ENCODE measurements at regions not wholly inside any gene's neighbourhood (a gene's known extent, or its start where the extent isn't known, plus 50 kb on each side); places are given as distances from the start of the nearest gene placed in this dataset.

DNA sequence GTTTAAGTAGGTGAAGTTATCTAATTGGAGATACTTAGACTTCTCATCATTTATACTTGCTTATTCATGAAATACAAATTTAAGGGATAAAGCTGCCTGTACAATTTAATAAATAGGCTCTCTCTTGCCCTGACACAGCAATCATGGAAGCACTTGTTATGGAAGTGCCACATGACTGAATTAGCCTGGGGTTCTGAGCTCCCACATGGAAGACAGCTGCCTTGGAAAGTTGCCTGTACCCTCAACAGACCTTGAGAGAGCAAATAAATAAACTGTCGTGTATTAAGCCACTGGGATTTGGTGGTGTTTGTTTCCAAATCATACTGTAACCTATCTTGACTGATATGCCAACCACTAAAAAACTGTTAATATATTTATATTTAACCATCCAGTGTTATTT, 87.0 kb upstream of the RSPO3 start:
- no peak overlapping the region for H2BK120ac ChIP-seq (ENCODE audit: insufficient read depth, low read length, poor library complexity)
- H4K8ac ChIP-seq (ENCODE audit: low read depth, low read length), result no peak overlapping the region
- peaks cover 2% of the 10 kb centered on the region for H3K79me1 ChIP-seq (ENCODE audit: low read length)
- no peak overlapping the region for H3K23ac ChIP-seq (ENCODE audit: low read length)
- no peak overlapping the region for H3K14ac ChIP-seq (ENCODE audit: low read length)
- H3K4me2 ChIP-seq (ENCODE audit: low read length), result no peak overlapping the region
- no peaks in the 10 kb centered on the region for H3K36me3 ChIP-seq (ENCODE audit: control insufficient read depth in 1 of 2, insufficient read depth in 2 of 2, low read length in 2 of 2)
- no peaks in the 10 kb centered on the region for H3K4me1 ChIP-seq (ENCODE audit: control insufficient read depth in 1 of 2, insufficient read depth in 2 of 2, low read length in 2 of 2)
- peak overlapping the region; percentile 56 for H2BK5ac ChIP-seq (ENCODE audit: low read depth, low read length, poor library complexity)
- H3K79me2 ChIP-seq (ENCODE audit: control insufficient read depth, insufficient read depth, low read length, poor library complexity), result no peaks in the 10 kb centered on the region
- H3K4me3 ChIP-seq (ENCODE audit: low read depth, low read length), result no peak overlapping the region
- H2AFZ ChIP-seq (ENCODE audit: insufficient read depth, low read length, poor library complexity), result no peak overlapping the region
- H3K27me3 ChIP-seq (ENCODE audit: insufficient read depth, low read length), result no peaks in the 10 kb centered on the region
- H2BK12ac ChIP-seq (ENCODE audit: low read length), result peak overlapping the region; percentile 92
- no peak overlapping the region for H4K12ac ChIP-seq (ENCODE audit: low read depth, low read length)
- H4K91ac ChIP-seq (ENCODE audit: low read depth, low read length), result no peak overlapping the region
- H3K27ac ChIP-seq (ENCODE audit: low read depth, low read length), result no peak overlapping the region
- H3K9ac ChIP-seq (ENCODE audit: low read length), result no peak overlapping the region
- no peaks in the 10 kb centered on the region for H3K9me3 ChIP-seq (ENCODE audit: insufficient read depth, low read depth, low read length)
- no peak for DNase-seq
- H3K18ac ChIP-seq (ENCODE audit: low read length), result no peak overlapping the region
- H2AK5ac ChIP-seq (ENCODE audit: low read length), result no peak overlapping the region
- no peak overlapping the region for H3K4ac ChIP-seq (ENCODE audit: low read depth, low read length)
- WGBS (ENCODE audit: extremely low coverage, insufficient coverage, insufficient read length), result no CpG with 5 or more reads among the region's 1 CpG

DNA sequence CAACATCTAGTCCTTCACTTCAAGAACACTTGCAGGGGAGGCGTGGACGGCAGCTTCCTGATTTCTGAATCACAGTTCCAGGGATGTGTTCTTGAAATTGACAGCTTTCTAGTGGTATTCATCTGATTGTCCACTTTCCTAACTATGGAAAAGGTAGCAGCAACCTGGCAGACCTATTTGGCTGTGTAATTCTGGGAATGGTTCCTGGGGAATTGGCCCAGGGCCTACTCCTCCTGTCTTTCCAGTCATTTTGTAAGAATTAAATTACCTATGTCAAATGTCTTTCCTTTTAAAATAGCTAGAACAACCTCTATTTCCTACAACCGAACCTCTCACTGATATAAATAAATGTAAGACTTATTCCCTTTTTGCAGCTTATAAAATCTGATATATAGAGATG, 85.5 kb upstream of the RSPO3 start:
- Histone ChIP-seq H3K4me2 (ENCODE audit: low read length) (no peak overlapping the region), H4K91ac (ENCODE audit: low read depth, low read length) (no peak overlapping the region), H3K9ac (ENCODE audit: low read length) (no peak overlapping the region), H3K9me3 (ENCODE audit: insufficient read depth, low read depth, low read length) (no peaks in the 10 kb centered on the region), H3K36me3 (ENCODE audit: control insufficient read depth in 1 of 2, insufficient read depth in 2 of 2, low read length in 2 of 2) (no peaks in the 10 kb centered on the region), H2AFZ (ENCODE audit: insufficient read depth, low read length, poor library complexity) (no peak overlapping the region), H3K18ac (ENCODE audit: low read length) (no peak overlapping the region), H3K79me1 (ENCODE audit: low read length) (no peaks in the 10 kb centered on the region), H3K4me1 (ENCODE audit: control insufficient read depth in 1 of 2, insufficient read depth in 2 of 2, low read length in 2 of 2) (no peaks in the 10 kb centered on the region), H2BK12ac (ENCODE audit: low read length) (no peak overlapping the region), H3K14ac (ENCODE audit: low read length) (no peak overlapping the region), H4K8ac (ENCODE audit: low read depth, low read length) (no peak overlapping the region), H3K27me3 (ENCODE audit: insufficient read depth, low read length) (no peaks in the 10 kb centered on the region), H3K79me2 (ENCODE audit: control insufficient read depth, insufficient read depth, low read length, poor library complexity) (no peaks in the 10 kb centered on the region), H2BK120ac (ENCODE audit: insufficient read depth, low read length, poor library complexity) (no peak overlapping the region), H3K23ac (ENCODE audit: low read length) (no peak overlapping the region), H2AK5ac (ENCODE audit: low read length) (no peak overlapping the region), H3K4ac (ENCODE audit: low read depth, low read length) (no peak overlapping the region), H3K27ac (ENCODE audit: low read depth, low read length) (no peak overlapping the region), H2BK5ac (ENCODE audit: low read depth, low read length, poor library complexity) (no peak overlapping the region), H4K12ac (ENCODE audit: low read depth, low read length) (no peak overlapping the region), H3K4me3 (ENCODE audit: low read depth, low read length) (no peak overlapping the region)
- DNase-seq, result no peak
- no CpG with 5 or more reads among the region's 3 CpGs for WGBS (ENCODE audit: extremely low coverage, insufficient coverage, insufficient read length)

DNA sequence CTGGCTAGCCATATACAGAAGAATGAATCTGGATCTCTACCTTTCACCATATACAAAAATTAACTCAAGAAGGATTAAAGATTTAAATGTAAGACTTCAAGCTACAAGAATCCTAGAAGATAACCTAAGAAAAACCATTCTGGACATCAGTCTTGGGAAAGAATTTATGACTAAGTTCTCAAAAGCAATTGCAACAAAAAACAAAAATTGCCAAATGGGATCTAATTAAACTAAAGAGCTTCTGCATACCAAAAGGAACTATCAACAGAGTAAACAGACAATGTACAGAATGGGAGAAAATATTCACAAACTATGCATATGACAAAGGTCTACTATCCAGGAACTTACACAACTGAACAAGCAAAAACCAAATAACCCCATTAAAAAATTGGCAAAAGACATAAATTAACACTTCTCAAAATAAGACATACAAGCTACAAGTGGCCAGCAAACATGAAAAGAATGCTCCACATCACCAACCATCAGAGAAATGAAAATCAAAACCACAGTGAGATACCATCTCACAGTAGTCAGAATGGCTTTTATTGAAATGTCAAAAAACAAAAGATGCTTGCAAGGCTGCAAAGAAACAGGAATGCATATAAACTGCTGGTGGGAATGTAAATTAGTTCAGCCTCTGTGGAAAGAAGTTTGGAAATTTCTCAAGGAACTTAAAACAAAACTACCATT, 66.8 kb upstream of the RSPO3 start:
- H2BK12ac ChIP-seq (ENCODE audit: low read length), result no peak overlapping the region
- H3K27ac ChIP-seq (ENCODE audit: low read depth, low read length), result peak overlapping the region; percentile 41
- H3K14ac ChIP-seq (ENCODE audit: low read length), result no peak overlapping the region
- H3K79me1 ChIP-seq (ENCODE audit: low read length), result peaks cover 4% of the 10 kb centered on the region
- H3K9me3 ChIP-seq (ENCODE audit: insufficient read depth, low read depth, low read length), result no peaks in the 10 kb centered on the region
- H3K4me2 ChIP-seq (ENCODE audit: low read length), result no peak overlapping the region
- H2BK120ac ChIP-seq (ENCODE audit: insufficient read depth, low read length, poor library complexity), result no peak overlapping the region
- no peak overlapping the region for H2BK5ac ChIP-seq (ENCODE audit: low read depth, low read length, poor library complexity)
- no peak overlapping the region for H3K4me3 ChIP-seq (ENCODE audit: low read depth, low read length)
- H3K18ac ChIP-seq (ENCODE audit: low read length), result no peak overlapping the region
- peaks cover 0 to 2% of the 10 kb centered on the region in 2 experiments for H3K4me1 ChIP-seq (ENCODE audit: control insufficient read depth in 1 of 2, insufficient read depth in 2 of 2, low read length in 2 of 2)
- H2AFZ ChIP-seq (ENCODE audit: insufficient read depth, low read length, poor library complexity), result no peak overlapping the region
- H3K79me2 ChIP-seq (ENCODE audit: control insufficient read depth, insufficient read depth, low read length, poor library complexity), result no peaks in the 10 kb centered on the region
- H3K4ac ChIP-seq (ENCODE audit: low read depth, low read length), result no peak overlapping the region
- no peaks in the 10 kb centered on the region for H3K36me3 ChIP-seq (ENCODE audit: control insufficient read depth in 1 of 2, insufficient read depth in 2 of 2, low read length in 2 of 2)
- H4K91ac ChIP-seq (ENCODE audit: low read depth, low read length), result no peak overlapping the region
- H2AK5ac ChIP-seq (ENCODE audit: low read length), result no peak overlapping the region
- no peaks in the 10 kb centered on the region for H3K27me3 ChIP-seq (ENCODE audit: insufficient read depth, low read length)
- DNase-seq, result no peak
- no peak overlapping the region for H3K9ac ChIP-seq (ENCODE audit: low read length)
- H3K23ac ChIP-seq (ENCODE audit: low read length), result no peak overlapping the region
- H4K8ac ChIP-seq (ENCODE audit: low read depth, low read length), result no peak overlapping the region
- no peak overlapping the region for H4K12ac ChIP-seq (ENCODE audit: low read depth, low read length)

DNA sequence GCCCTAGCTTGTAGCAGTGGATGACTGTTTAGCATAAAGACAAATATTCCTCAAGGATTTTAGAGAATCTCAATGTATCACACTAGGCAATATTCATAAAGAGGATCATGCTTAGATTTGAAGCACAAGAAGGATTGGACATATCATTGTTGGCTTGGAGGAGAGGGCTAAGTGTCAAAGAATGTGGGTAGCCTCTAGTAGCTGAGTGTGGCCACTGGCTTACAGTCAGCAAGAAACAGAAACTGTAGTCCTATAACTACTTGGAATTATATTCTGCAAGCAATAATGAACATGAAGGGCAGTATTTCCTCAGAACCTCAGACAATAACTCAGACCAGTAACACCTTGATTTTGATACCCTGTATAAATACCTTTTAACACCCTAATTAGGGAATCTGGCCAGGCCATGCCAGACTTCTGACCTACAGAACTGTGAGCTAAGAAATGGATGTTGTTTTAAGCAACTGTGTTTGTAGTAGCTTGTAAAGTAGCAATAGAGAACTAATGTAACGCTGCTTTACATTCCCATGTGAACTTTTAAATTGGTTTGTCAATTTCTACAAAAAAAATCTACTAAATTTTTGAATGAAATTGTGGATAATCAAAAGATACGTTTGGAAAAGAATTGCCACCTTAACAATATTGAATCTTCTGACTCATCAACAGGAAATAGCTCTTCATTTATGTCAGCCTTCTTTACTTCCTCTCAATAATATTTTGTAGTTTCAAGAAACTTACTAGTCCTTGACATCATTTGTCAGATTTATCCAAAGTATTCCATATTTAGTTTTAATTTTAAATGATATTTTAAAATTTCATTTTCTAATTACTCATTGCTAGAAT, 65.2 kb upstream of the RSPO3 start:
- Histone ChIP-seq H3K79me1 (ENCODE audit: low read length) (peaks cover 4% of the 10 kb centered on the region), H4K12ac (ENCODE audit: low read depth, low read length) (no peak overlapping the region), H2AFZ (ENCODE audit: insufficient read depth, low read length, poor library complexity) (no peak overlapping the region), H3K4ac (ENCODE audit: low read depth, low read length) (no peak overlapping the region), H3K4me1 (ENCODE audit: control insufficient read depth in 1 of 2, insufficient read depth in 2 of 2, low read length in 2 of 2) (peaks cover 0 to 2% of the 10 kb centered on the region in 2 experiments), H3K4me2 (ENCODE audit: low read length) (no peak overlapping the region), H3K14ac (ENCODE audit: low read length) (no peak overlapping the region), H3K9me3 (ENCODE audit: insufficient read depth, low read depth, low read length) (no peaks in the 10 kb centered on the region), H3K27me3 (ENCODE audit: insufficient read depth, low read length) (no peaks in the 10 kb centered on the region), H3K23ac (ENCODE audit: low read length) (no peak overlapping the region), H3K27ac (ENCODE audit: low read depth, low read length) (peak overlapping the region; percentile 79), H3K79me2 (ENCODE audit: control insufficient read depth, insufficient read depth, low read length, poor library complexity) (no peaks in the 10 kb centered on the region), H3K4me3 (ENCODE audit: low read depth, low read length) (no peak overlapping the region), H4K8ac (ENCODE audit: low read depth, low read length) (peak overlapping the region; percentile 47), H2BK120ac (ENCODE audit: insufficient read depth, low read length, poor library complexity) (peak overlapping the region; percentile 63), H2BK5ac (ENCODE audit: low read depth, low read length, poor library complexity) (peak overlapping the region; percentile 52), H2AK5ac (ENCODE audit: low read length) (no peak overlapping the region), H3K36me3 (ENCODE audit: control insufficient read depth in 1 of 2, insufficient read depth in 2 of 2, low read length in 2 of 2) (no peaks in the 10 kb centered on the region), H3K18ac (ENCODE audit: low read length) (no peak overlapping the region), H2BK12ac (ENCODE audit: low read length) (peak overlapping the region; percentile 40), H3K9ac (ENCODE audit: low read length) (no peak overlapping the region), H4K91ac (ENCODE audit: low read depth, low read length) (peak overlapping the region; percentile 11)
- no peak for DNase-seq
- WGBS (ENCODE audit: extremely low coverage, insufficient coverage, insufficient read length), result no CpG with 5 or more reads among the region's 2 CpGs

Data from trophoblast cell (in vitro differentiated cells and primary cell).